NCI-H69 (cell line): ENCODE measurements at regions not wholly inside any gene's neighbourhood (a gene's known extent, or its start where the extent isn't known, plus 50 kb on each side); places are given as distances from the start of the nearest gene placed in this dataset.

ENCODE experiments used
- DNase-seq: peaks from one replicate; lab custom pipeline; 2025; lab: John Stamatoyannopoulos, UW

GRCh38 chr1:106677181-106677580, 379.3 kb upstream of the PRMT6 start:
- no peak for DNase-seq

- DNase-seq = no peak
Observed at GRCh38 chr1:106677721-106678120, 378.8 kb upstream of the PRMT6 start.

GRCh38 chr1:106678279-106679050, 378.0 kb upstream of the PRMT6 start:
- peak; percentile 25 for DNase-seq

GRCh38 chr1:106680216-106680615, 376.3 kb upstream of the PRMT6 start:
- no peak for DNase-seq

GRCh38 chr1:106680776-106681344, 375.6 kb upstream of the PRMT6 start:
- DNase-seq = peak; percentile 8

GRCh38 chr1:106681939-106682522, 374.4 kb upstream of the PRMT6 start:
- DNase-seq = no peak

- peak; percentile 33 for DNase-seq
Observed at GRCh38 chr1:106688446-106688845, 368.0 kb upstream of the PRMT6 start.

GRCh38 chr1:106698660-106699059, 357.8 kb upstream of the PRMT6 start:
- no peak for DNase-seq

GRCh38 chr1:106699433-106699832, 357.0 kb upstream of the PRMT6 start:
- peak; percentile 36 for DNase-seq

- peak; percentile 59 for DNase-seq
Observed at GRCh38 chr1:106700211-106700610, 356.3 kb upstream of the PRMT6 start.

- DNase-seq = no peak
Observed at GRCh38 chr1:106705971-106706370, 350.5 kb upstream of the PRMT6 start.

- no peak for DNase-seq
Observed at GRCh38 chr1:106717591-106717990, 338.9 kb upstream of the PRMT6 start.

- no peak for DNase-seq
Observed at GRCh38 chr1:106721790-106722189, 334.7 kb upstream of the PRMT6 start.

GRCh38 chr1:106722466-106722865, 334.0 kb upstream of the PRMT6 start:
- no peak for DNase-seq

- DNase-seq = no peak
Observed at GRCh38 chr1:106727171-106727570, 329.3 kb upstream of the PRMT6 start.

- DNase-seq = peak; percentile 83
Observed at GRCh38 chr1:106746448-106747085, 309.9 kb upstream of the PRMT6 start.

GRCh38 chr1:106747232-106747631, 309.2 kb upstream of the PRMT6 start:
- DNase-seq = no peak

GRCh38 chr1:106747791-106748190, 308.7 kb upstream of the PRMT6 start:
- no peak for DNase-seq

- no peak for DNase-seq
Observed at GRCh38 chr1:106748606-106749005, 307.9 kb upstream of the PRMT6 start.

GRCh38 chr1:106749491-106749890, 307.0 kb upstream of the PRMT6 start:
- no peak for DNase-seq

GRCh38 chr1:106749906-106750305, 306.6 kb upstream of the PRMT6 start:
- no peak for DNase-seq

GRCh38 chr1:106751002-106751401, 305.5 kb upstream of the PRMT6 start:
- DNase-seq = no peak

GRCh38 chr1:106753066-106753465, 303.4 kb upstream of the PRMT6 start:
- DNase-seq = no peak
